Natural killer cell treated with Interleukin-12 subunit alpha and Interleukin-12 subunit beta and Interleukin-15 and Interleukin-18, amount 100 ng/mL, for 72 hours (primary cell): ENCODE measurements at regions not wholly inside any gene's neighbourhood (a gene's known extent, or its start where the extent isn't known, plus 50 kb on each side); places are given as distances from the start of the nearest gene placed in this dataset.

Experiments used
- ATAC-seq, 2 donors: fragments of 150-1000 bp; cut with Tn5 transposase in 1 of 2; sonication (Bioruptor Pico), chemical (Tn5 transposase) in 1 of 2; 2 replicates each; pipeline ENCODE4 v1.10.0; 2021
- DNase-seq: peaks from one replicate; pipeline ENCODE4 v3.0.0; 2022; ENCODE audit warnings: low spot score
- H3K27ac Mint-ChIP-seq, 2 donors: 1 replicate in 1 of 2; 2 replicates in 1 of 2; pipeline ENCODE4 v1.8.0; 2022; ENCODE audit warnings: mixed read lengths in 2 of 2, mild to moderate bottlenecking in 1 of 2, moderate library complexity in 1 of 2
- H3K27me3 Mint-ChIP-seq, 2 donors: 1 replicate in 1 of 2; 2 replicates in 1 of 2; pipeline ENCODE4 v1.8.0; 2022; ENCODE audit warnings: mixed read lengths in 2 of 2
- H3K36me3 Mint-ChIP-seq: one replicate; pipeline ENCODE4 v1.8.0; 2022; ENCODE audit warnings: mixed read lengths
- H3K4me1 Mint-ChIP-seq, 2 donors: 1 replicate in 1 of 2; 2 replicates in 1 of 2; pipeline ENCODE4 v1.8.0; 2022; ENCODE audit warnings: low read depth in 2 of 2, mixed read lengths in 2 of 2, mild to moderate bottlenecking in 1 of 2
- H3K4me3 Mint-ChIP-seq: one replicate; pipeline ENCODE4 v1.8.0; 2022; ENCODE audit warnings: mixed read lengths
- H3K9me3 Mint-ChIP-seq: 2 replicates; pipeline ENCODE4 v1.8.0; 2022; ENCODE audit warnings: mixed read lengths

- DNase-seq: no peak
- H3K36me3 Mint-ChIP-seq: no peaks in the 10 kb centered on the region
- no peaks in the 10 kb centered on the region for H3K4me1 Mint-ChIP-seq
- H3K27me3 Mint-ChIP-seq: peaks cover 10 to 30% of the 10 kb centered on the region in 2 donors
- no peak overlapping the region for H3K27ac Mint-ChIP-seq
- ATAC-seq: no peak
- H3K9me3 Mint-ChIP-seq: no peaks in the 10 kb centered on the region
- no peak overlapping the region for H3K4me3 Mint-ChIP-seq
These were observed 210.5 kb upstream of the RNF32 start for GRCh38 chr7:156430109-156430508.

- Mint-ChIP-seq H3K4me3 (no peak overlapping the region), H3K9me3 (no peaks in the 10 kb centered on the region), H3K36me3 (no peaks in the 10 kb centered on the region), H3K4me1 (no peaks in the 10 kb centered on the region), H3K27me3 (peaks cover 11 to 30% of the 10 kb centered on the region in 2 donors), H3K27ac (no peak overlapping the region)
- no peak for DNase-seq
- ATAC-seq: no peak
These were observed 211.1 kb upstream of the RNF32 start for GRCh38 chr7:156429514-156429913.

- Mint-ChIP-seq H3K27me3 (peaks cover 15 to 44% of the 10 kb centered on the region in 2 donors), H3K4me1 (no peaks in the 10 kb centered on the region), H3K9me3 (peaks cover 3% of the 10 kb centered on the region), H3K4me3 (no peak overlapping the region), H3K27ac (no peak overlapping the region), H3K36me3 (no peaks in the 10 kb centered on the region)
- DNase-seq (no peak), ATAC-seq (no peak)
These were observed 216.7 kb upstream of the RNF32 start for GRCh38 chr7:156423876-156424275.

DNA sequence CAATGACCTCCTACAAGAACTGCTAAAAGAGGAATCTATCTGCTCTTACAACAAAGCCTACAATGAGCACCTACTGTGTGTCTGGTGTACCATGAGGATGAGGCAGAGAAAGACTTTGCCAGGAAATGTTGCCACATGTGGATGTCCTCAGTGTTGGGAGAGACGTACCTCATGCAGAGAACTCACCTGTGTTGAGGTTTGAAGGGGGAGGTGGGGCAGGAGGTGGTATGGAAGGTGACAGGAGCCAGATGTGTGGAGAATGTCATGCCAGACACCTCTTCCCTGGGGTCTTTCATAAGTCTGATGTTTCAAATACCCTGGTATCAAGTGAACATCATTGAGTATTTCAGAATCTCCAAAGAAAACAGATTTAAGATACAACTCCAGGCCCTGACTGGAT is 220.1 kb upstream of the RNF32 start:
- no peak for DNase-seq
- no peak for ATAC-seq
- peaks cover 15 to 42% of the 10 kb centered on the region in 2 donors for H3K27me3 Mint-ChIP-seq
- no peak overlapping the region for H3K4me3 Mint-ChIP-seq
- no peaks in the 10 kb centered on the region for H3K36me3 Mint-ChIP-seq
- no peaks in the 10 kb centered on the region for H3K4me1 Mint-ChIP-seq
- H3K27ac Mint-ChIP-seq: no peak overlapping the region
- H3K9me3 Mint-ChIP-seq: peaks cover 3% of the 10 kb centered on the region

GRCh38 chr7:156419782-156420181 is 220.8 kb upstream of the RNF32 start:
- Mint-ChIP-seq H3K4me1 (no peaks in the 10 kb centered on the region), H3K27me3 (peaks cover 13 to 42% of the 10 kb centered on the region in 2 donors), H3K9me3 (peaks cover 3% of the 10 kb centered on the region), H3K36me3 (no peaks in the 10 kb centered on the region), H3K27ac (no peak overlapping the region), H3K4me3 (no peak overlapping the region)
- no peak for ATAC-seq
- no peak for DNase-seq

DNA sequence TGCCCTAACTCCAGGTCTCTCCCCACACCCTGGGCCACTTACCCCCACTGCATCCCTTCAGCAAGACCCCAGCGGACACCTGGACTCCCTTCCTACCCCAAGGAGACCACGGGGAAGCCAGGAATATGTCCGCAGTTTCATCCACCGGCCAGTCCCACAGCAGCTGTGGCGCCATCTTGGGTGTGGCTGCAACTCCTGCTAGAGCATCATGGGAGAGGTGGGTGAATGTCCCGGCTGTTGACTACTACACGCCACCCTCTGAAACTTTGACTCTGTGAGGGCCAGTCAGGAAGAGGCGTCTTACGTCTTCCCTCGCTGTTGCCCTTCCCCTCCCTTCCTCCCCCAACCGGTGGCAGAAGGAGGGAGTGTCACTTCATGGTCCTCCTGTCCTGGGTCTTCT is 238.3 kb upstream of the RNF32 start:
- Mint-ChIP-seq H3K9me3 (no peaks in the 10 kb centered on the region), H3K36me3 (no peaks in the 10 kb centered on the region), H3K4me3 (no peak overlapping the region), H3K4me1 (no peaks in the 10 kb centered on the region), H3K27me3 (peaks cover 2 to 7% of the 10 kb centered on the region in 2 donors), H3K27ac (no peak overlapping the region)
- no peak for DNase-seq
- no peak for ATAC-seq

- no peaks in the 10 kb centered on the region for H3K4me1 Mint-ChIP-seq
- ATAC-seq (no peak), DNase-seq (no peak)
- H3K4me3 Mint-ChIP-seq: no peak overlapping the region
- peaks cover 2 to 7% of the 10 kb centered on the region in 2 donors for H3K27me3 Mint-ChIP-seq
- no peaks in the 10 kb centered on the region for H3K36me3 Mint-ChIP-seq
- H3K27ac Mint-ChIP-seq: no peak overlapping the region
- no peaks in the 10 kb centered on the region for H3K9me3 Mint-ChIP-seq
These were observed 239.0 kb upstream of the RNF32 start for GRCh38 chr7:156401617-156402016.

DNA sequence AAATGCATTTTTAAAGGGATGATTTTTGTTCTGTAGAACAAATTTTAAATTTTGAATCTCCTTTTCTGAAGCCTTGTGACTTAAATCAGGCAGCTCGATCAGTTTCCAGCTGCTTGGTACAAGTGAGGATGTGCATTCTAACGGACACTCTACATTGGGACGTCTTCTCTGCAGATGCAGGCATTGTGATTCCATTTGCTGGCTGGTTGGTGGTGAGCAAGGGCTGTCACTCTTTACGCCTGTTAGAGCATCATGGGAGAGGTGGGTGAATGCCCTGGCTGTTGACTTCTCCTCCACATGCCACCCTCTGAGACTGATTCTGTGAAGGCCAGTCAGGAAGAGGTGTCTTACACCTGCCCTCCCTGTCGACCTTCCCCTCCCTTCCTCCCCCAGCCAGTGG is 240.5 kb upstream of the RNF32 start:
- Mint-ChIP-seq H3K4me3 (no peak overlapping the region), H3K27me3 (peaks cover 0 to 4% of the 10 kb centered on the region in 2 donors), H3K27ac (no peak overlapping the region), H3K4me1 (no peaks in the 10 kb centered on the region), H3K36me3 (no peaks in the 10 kb centered on the region), H3K9me3 (no peaks in the 10 kb centered on the region)
- DNase-seq (no peak), ATAC-seq (no peak)

GRCh38 chr7:156397249-156397648 is 243.3 kb upstream of the RNF32 start:
- H3K4me3 Mint-ChIP-seq: no peak overlapping the region
- DNase-seq: no peak
- no peaks in the 10 kb centered on the region for H3K4me1 Mint-ChIP-seq
- no peak overlapping the region for H3K27ac Mint-ChIP-seq
- peaks cover 0 to 8% of the 10 kb centered on the region in 2 donors for H3K27me3 Mint-ChIP-seq
- H3K9me3 Mint-ChIP-seq: no peaks in the 10 kb centered on the region
- no peak for ATAC-seq
- no peaks in the 10 kb centered on the region for H3K36me3 Mint-ChIP-seq

GRCh38 chr7:156389116-156389692 is 251.4 kb upstream of the RNF32 start:
- DNase-seq: no peak
- ATAC-seq: no peak
- H3K9me3 Mint-ChIP-seq: peaks cover 6% of the 10 kb centered on the region
- H3K27me3 Mint-ChIP-seq: peaks cover 0 to 6% of the 10 kb centered on the region in 2 donors
- H3K4me3 Mint-ChIP-seq: no peak overlapping the region
- H3K4me1 Mint-ChIP-seq: no peaks in the 10 kb centered on the region
- no peak overlapping the region for H3K27ac Mint-ChIP-seq
- H3K36me3 Mint-ChIP-seq: no peaks in the 10 kb centered on the region

DNA sequence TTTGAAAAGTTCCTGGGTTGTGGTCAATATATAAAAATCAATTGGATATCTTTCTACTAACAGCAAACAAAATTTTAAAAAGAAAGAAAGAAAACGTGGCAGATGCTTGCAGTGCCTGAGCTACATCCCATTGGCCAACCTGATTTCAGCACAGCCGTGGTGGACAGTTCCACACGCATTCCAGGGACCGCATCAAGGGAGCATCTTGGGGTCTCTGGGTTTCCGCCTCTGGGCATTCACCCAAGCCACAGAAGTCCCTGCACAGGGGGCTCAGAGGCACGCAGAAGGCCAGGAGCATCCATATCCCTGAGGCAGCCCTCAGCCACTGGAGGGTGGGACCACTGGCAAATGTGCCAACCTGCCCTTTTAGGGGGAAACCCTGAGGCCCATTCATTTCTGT is 254.5 kb upstream of the RNF32 start:
- Mint-ChIP-seq H3K36me3 (no peaks in the 10 kb centered on the region), H3K27me3 (no peaks in the 10 kb centered on the region), H3K4me3 (no peak overlapping the region), H3K27ac (no peak overlapping the region), H3K4me1 (no peaks in the 10 kb centered on the region), H3K9me3 (no peaks in the 10 kb centered on the region)
- ATAC-seq (no peak), DNase-seq (no peak)

DNA sequence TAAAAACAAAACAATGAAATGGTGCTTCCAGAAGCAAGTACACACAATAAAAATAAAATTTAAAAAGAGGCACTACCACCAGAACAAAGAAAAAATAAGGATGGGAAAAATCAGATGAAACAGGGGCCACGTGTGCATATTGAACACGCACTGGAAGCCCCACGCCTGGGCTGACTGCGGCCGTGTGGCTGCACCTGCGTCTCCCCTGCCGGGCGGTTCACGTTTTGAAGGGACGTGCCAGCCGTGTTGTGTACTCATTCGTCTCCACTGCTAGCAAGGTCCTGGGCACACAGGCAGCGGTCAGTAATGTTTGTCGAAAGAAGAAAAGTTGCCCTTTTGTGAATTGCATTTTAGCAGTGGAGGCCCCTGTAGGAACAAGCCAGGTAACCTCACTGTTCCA is 255.9 kb upstream of the RNF32 start:
- no peak overlapping the region for H3K27ac Mint-ChIP-seq
- H3K27me3 Mint-ChIP-seq: no peaks in the 10 kb centered on the region
- ATAC-seq (no peak), DNase-seq (no peak)
- no peaks in the 10 kb centered on the region for H3K9me3 Mint-ChIP-seq
- no peaks in the 10 kb centered on the region for H3K4me1 Mint-ChIP-seq
- H3K36me3 Mint-ChIP-seq: no peaks in the 10 kb centered on the region
- no peak overlapping the region for H3K4me3 Mint-ChIP-seq

GRCh38 chr7:156383526-156383925 is 257.0 kb upstream of the RNF32 start:
- ATAC-seq: no peak
- no peaks in the 10 kb centered on the region for H3K36me3 Mint-ChIP-seq
- no peaks in the 10 kb centered on the region for H3K27me3 Mint-ChIP-seq
- H3K27ac Mint-ChIP-seq: no peak overlapping the region
- H3K4me1 Mint-ChIP-seq: no peaks in the 10 kb centered on the region
- no peaks in the 10 kb centered on the region for H3K9me3 Mint-ChIP-seq
- no peak for DNase-seq
- H3K4me3 Mint-ChIP-seq: no peak overlapping the region

- no peak overlapping the region for H3K27ac Mint-ChIP-seq
- no peak overlapping the region for H3K4me3 Mint-ChIP-seq
- peaks cover under 1 to 8% of the 10 kb centered on the region in 2 donors for H3K27me3 Mint-ChIP-seq
- H3K36me3 Mint-ChIP-seq: no peaks in the 10 kb centered on the region
- no peaks in the 10 kb centered on the region for H3K9me3 Mint-ChIP-seq
- no peaks in the 10 kb centered on the region for H3K4me1 Mint-ChIP-seq
- no peak for DNase-seq
- no peak for ATAC-seq
These were observed 260.3 kb upstream of the RNF32 start for GRCh38 chr7:156380261-156380660.

GRCh38 chr7:156379324-156380070 is 261.1 kb upstream of the RNF32 start:
- Mint-ChIP-seq H3K4me3 (no peak overlapping the region), H3K36me3 (no peaks in the 10 kb centered on the region), H3K9me3 (no peaks in the 10 kb centered on the region), H3K4me1 (no peaks in the 10 kb centered on the region), H3K27ac (no peak overlapping the region), H3K27me3 (peaks cover 3 to 12% of the 10 kb centered on the region in 2 donors)
- ATAC-seq (no peak), DNase-seq (no peak)
